AG04449 (cell line): ENCODE measurements at regions not wholly inside any gene's neighbourhood (a gene's known extent, or its start where the extent isn't known, plus 50 kb on each side); places are given as distances from the start of the nearest gene placed in this dataset.

Experiments
- CTCF ChIA-PET: fragments of 350-600 bp; formaldehyde crosslinking; extraction: SDS; loops from one replicate; lab custom pipeline; 2021; ENCODE audit warnings: antibody characterized with exemption; lab: Yijun Ruan, JAX
- POLR2A ChIA-PET: fragments of 400-600, 350-600 bp; formaldehyde crosslinking; extraction: SDS; loops from one replicate; lab custom pipeline; 2020; ENCODE audit warnings: antibody characterized with exemption, inconsistent platforms; lab: Yijun Ruan, JAX
- DNase-seq: peaks from one replicate; pipeline ENCODE4 v3.0.0-alpha.2; 2010; ENCODE audit warnings: low read depth, low spot score
- H3K4me3 ChIP-seq: 2 replicates; pipeline ENCODE4 v1.5.1; 2011; ENCODE audit warnings: low read depth, mild to moderate bottlenecking, control low read depth, low read length
- TF ChIP-seq, protein P1 (sequence below): IDR thresholded peaks from one replicate; pipeline ENCODE4 v1.5.1; 2011; ENCODE audit warnings: mild to moderate bottlenecking, moderate library complexity, low read length, control low read depth, inconsistent platforms; ENCODE audit not compliant: insufficient read depth; ENCODE audit errors: missing control alignments

DNA sequence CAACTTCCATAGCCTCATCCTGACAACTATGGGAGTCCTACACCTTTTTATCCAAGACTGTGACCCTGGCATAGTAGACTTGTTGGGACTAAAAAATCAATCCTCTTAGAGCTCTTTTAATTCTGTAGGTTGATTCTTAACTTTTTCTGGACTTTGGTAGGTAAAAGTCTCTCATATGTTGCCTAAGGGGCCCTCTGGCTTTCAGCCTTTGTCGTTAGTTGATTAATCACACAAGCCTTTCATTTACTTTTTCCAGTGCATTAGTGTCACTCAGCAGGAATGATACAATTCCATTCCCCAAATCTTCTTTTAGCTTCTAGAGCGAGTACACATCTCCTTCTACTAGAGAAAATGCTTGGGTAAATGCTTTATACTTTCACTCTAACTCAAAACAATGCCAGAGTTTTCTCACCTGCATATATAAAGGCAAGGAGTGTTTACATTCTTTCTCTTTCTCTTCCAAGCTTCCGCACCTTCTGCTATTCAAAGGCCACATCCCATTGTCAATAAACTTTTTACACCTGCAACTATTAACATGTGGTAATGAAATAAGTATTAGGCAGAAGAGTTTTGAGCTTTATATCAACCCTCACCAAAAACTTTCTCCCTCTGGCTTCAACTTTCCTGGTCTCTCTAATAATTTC is 516.6 kb downstream of the FAM181B start:
- TF ChIP-seq, protein P1, sequence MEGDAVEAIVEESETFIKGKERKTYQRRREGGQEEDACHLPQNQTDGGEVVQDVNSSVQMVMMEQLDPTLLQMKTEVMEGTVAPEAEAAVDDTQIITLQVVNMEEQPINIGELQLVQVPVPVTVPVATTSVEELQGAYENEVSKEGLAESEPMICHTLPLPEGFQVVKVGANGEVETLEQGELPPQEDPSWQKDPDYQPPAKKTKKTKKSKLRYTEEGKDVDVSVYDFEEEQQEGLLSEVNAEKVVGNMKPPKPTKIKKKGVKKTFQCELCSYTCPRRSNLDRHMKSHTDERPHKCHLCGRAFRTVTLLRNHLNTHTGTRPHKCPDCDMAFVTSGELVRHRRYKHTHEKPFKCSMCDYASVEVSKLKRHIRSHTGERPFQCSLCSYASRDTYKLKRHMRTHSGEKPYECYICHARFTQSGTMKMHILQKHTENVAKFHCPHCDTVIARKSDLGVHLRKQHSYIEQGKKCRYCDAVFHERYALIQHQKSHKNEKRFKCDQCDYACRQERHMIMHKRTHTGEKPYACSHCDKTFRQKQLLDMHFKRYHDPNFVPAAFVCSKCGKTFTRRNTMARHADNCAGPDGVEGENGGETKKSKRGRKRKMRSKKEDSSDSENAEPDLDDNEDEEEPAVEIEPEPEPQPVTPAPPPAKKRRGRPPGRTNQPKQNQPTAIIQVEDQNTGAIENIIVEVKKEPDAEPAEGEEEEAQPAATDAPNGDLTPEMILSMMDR = no peak
- no peak overlapping the region for H3K4me3 ChIP-seq
- no peak for DNase-seq
- CTCF ChIA-PET = no interaction called here
- POLR2A ChIA-PET = no interaction called here

DNA sequence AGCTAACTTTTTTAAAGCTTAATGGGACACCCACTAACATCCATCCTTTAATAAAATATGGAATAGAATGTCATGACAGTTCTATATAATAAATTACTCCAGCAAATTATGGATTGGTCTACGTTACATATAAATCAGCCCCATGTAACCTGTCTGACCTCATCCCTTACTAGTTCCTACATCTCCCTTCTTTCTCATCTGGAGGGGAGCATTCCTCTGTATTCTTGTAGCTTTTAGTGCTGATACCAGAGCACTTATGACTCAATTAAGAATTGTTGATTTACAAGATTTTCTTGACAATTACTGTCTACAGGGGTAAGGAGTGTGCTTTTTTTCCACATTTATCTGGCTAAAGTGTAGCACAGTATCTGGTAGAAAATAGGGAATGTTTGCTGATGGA is 523.7 kb downstream of the FAM181B start:
- CTCF ChIA-PET = no interaction called here
- POLR2A ChIA-PET = no interaction called here
- DNase-seq = no peak
- H3K4me3 ChIP-seq = no peak overlapping the region
- TF ChIP-seq, protein P1 = no peak

DNA sequence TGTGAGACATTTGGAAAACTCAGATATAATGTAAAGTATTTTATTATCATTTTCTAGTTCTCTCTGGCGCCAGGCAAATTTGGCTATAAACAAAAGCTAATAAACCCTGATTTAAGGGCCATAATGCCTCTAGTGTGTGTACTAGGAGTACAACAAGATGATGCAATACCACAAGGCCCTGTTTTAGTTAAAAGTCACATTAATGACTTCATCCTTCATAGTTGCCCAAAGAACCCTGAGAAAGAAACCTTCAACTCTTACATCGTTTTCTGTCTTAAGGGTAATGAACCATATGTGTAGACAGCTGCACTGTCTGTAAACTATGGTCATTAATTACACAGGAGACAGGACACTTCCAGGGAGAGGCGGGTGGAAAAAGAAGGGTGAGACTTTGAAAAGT is 538.4 kb downstream of the FAM181B start:
- DNase-seq = no peak
- TF ChIP-seq, protein P1 = no peak
- ChIA-PET CTCF (no interaction called here), POLR2A (no interaction called here)
- H3K4me3 ChIP-seq = no peak overlapping the region

DNA sequence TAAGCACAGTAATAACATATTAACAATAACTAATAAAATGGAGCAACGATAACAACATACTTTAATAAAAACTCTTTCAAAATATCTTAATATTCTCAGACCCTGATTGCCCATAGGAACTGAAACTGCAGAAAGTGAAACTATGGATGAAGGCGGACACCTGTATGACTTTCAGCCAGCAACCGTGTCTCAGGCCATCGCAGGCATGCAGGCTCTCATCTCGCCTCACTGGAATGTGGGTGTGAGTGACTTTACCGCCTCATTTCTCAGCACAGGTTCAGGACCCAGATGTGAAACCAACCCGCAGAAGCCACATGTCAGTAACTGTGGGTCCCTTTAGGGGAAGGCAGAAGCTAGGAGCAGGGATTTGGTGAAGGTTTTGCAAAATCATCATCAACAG is 539.1 kb downstream of the FAM181B start:
- ChIA-PET CTCF (no interaction called here), POLR2A (no interaction called here)
- H3K4me3 ChIP-seq = no peak overlapping the region
- DNase-seq = no peak
- TF ChIP-seq, protein P1 = no peak

DNA sequence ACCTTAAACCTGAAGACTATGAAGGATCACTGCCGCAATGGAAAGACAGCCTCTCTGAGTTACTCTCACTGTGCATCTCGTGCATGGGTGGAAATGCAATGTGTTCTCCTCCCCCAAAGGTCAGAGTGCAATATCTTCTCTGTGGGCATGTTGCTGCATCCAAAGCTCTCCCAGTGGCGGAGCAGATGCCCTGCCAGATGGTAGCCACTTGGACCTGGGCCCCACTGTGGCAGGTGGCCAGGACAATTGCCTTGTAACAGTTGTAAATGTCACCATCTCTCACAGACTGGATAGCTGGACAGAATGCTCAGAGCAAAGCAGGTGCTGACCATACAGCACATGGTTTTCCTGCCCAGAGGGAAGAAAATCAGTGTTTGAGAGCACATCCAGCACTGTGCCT is 542.0 kb downstream of the FAM181B start:
- TF ChIP-seq, protein P1 = no peak
- ChIA-PET CTCF (no interaction called here), POLR2A (no interaction called here)
- no peak overlapping the region for H3K4me3 ChIP-seq
- no peak for DNase-seq

DNA sequence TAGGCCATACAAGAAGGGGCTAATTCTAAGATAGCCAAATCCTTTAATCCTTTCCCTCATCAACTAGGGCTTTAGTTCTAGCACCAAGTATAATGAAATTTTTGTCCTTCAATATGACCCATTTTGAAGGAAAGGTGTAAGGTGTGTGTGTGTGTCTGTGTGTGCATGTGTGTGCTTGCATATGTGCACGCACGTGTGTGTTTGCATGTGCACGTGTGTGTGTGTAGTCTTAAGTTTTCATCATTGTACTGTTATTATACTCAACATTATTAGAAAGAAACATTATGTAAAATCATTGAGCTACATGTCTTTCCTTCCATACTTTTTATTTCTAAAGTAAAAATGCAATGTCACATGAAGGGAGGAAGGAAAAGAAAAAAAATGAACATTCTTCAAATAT is 547.7 kb downstream of the FAM181B start:
- ChIA-PET POLR2A (no interaction called here), CTCF (no interaction called here)
- no peak overlapping the region for H3K4me3 ChIP-seq
- no peak for DNase-seq
- TF ChIP-seq, protein P1 = no peak
